Activated T-cell treated with anti-CD3 and anti-CD28 coated beads for 4 hours (primary cell): ENCODE measurements at regions not wholly inside any gene's neighbourhood (a gene's known extent, or its start where the extent isn't known, plus 50 kb on each side); places are given as distances from the start of the nearest gene placed in this dataset.

Experiments
- DNase-seq: peaks from one replicate; pipeline ENCODE4 v3.0.0-alpha.2; 2020

DNA sequence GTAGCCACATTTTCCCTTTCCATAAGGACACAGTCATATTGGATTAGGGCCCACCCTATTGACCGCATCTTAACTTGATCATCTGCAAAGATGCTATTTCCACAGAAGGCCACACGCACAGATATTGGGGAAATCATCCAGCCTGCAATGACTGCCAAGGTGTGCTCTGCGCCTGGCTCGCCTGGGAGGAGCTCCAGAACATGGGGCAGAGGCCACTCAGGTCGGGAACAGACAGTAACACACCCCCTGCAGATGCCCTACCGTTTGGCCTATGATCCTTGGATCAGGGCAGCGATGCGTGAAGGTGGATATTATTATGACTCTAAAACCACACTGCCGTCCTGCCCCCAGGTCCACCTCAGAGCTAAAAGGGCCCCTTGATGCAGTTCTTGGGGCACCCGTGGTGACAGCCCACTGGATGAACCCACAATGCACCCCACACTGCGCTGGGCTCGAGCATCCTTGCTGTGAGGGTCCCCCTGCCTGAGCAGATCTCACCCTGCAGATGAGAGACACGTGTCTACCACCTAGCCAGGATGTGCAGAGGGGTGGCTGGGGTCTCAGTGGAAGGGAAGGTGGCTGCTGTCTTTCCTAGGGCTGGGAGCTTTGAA, 72.9 kb upstream of the ZNF516 start:
- DNase-seq, result no peak

DNA sequence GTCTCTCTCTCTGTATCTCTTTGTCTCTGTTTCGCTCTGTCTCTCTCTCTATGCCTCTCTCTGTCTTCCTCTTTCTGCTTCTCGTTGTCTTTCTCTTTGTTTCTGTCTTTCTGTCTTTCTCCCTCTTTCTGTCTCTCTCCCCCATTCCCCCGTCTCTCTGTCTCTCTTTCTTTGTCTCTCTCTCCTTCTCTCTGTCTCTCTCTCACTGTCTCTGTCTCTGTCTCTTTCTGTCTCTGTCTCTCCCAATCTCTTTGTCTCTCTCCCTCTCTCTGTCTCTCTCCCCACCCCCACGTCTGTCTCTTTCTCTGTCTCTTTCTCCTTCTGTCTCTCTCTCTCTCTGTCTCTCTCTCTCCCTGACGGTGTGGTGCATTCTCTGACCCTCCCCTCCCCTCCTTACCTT, 71.9 kb upstream of the ZNF516 start:
- DNase-seq, result no peak

DNA sequence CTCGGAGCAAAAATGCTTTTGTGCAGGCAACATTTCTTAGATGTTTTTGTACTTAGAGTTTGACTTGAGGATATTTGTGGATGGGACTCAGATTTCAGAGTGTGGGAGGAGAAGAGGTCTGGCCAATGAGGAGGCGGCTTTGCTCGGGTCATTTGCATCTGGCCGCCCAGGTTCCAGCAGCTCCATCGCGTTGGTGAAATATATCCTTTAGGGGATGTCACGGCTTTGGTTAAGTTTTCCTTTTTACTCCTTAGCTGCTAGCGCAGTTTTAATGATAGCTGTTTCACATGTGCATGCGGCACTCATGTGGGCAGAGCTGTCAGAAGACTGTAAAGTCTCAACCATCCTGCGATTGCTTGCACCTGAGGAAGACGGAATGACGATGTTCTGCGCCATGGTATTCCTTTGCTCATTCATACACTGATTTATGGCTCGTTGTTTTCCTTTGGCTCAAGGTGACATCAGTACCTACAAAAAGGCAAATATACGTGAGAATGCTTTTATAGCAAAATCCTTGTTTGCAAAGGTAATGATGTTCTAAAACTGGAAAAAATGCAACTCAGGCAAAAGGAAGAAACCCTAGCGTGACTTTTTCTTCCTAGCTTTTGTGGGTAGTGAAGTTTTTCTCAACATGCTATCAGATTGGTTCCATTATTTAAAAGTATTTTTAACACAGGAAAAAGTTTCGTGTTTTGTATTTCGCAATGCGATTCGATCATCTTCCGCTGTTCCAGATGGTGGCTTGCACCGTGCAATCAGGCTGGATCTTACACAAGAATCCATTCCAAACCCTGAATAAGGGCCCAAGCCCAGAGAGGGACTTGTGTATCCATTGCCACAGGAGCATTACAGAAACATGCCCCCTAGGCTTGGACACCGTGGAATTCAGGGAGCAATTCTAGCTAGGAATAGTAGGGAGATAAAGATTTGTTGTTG, 70.5 kb upstream of the ZNF516 start:
- DNase-seq, result no peak

- DNase-seq, result no peak
Measured at GRCh38 chr18:76564655-76565237, 69.7 kb upstream of the ZNF516 start.

GRCh38 chr18:76564117-76564516, 69.1 kb upstream of the ZNF516 start:
- DNase-seq, result no peak

GRCh38 chr18:76562286-76563122, 67.5 kb upstream of the ZNF516 start:
- DNase-seq, result no peak

DNA sequence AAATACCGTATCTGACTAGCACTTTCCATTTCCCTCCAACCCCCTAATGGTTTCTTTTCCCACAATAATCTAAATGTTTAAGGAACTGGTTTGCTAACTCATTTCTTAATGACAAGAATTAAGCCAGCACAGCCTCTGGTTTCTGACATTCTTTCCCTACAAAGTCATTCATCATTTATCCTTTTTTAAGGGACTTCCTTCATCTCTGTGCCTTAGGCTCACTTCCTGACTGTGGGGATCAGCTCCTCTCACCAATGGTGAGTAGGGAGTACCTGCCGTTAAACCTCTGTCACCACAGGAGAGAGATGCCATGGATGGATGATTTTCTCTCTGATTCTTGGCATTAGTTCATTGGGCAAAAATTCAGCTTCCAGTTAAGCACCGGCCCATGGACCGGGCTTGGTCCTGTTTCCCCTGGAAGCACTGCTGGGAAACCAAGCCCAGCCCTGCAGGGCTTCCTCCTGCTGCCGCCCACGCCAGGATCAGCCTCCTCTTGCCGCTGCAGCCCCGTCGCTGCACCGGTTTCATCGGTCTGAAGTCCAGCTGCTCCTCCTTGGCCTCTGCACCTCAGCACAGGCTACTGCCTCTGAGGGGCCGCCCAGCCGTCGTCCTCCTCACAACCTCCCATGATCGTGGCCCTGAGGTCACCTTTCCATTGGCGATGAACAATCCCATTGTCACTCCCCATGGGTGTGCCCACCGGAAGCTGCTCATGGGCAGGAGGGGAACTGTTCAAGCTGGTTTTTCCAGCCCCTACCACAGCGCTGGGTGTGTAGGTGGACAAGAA, 64.0 kb upstream of the ZNF516 start:
- no peak for DNase-seq

- no peak for DNase-seq
Measured at GRCh38 chr18:76557026-76557575, 62.1 kb upstream of the ZNF516 start.

DNA sequence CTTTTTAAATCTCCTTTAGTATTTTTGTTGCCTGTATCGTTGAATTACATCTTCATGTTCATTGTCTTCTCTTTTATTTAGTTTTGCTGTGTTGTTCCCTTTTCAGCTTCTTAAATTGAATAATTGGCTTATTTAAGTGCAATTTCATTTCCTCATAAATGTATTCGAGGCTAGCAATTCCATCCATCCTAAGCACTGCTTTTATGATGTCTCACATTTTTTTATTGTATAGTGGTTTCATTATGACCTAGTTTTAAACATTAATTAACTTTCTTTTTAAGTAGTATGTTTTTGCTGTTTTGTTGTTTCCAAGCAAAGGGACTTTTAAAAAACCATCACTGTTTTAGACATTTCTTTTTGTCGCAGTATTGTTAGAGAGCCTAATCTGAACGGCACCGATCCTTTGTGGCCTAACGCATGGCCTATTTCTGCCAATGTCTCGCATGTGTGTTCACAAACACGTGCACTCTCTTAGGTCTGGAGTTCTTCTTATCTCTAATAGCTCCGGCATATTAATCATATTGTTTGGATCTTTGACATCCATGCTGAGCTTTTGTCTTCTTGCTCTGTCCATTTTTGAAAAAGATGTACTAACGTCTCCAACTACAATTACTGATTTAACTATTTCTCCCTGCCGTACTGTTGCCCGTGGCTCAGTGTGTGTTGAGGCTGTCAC, 59.6 kb upstream of the ZNF516 start:
- no peak for DNase-seq

DNA sequence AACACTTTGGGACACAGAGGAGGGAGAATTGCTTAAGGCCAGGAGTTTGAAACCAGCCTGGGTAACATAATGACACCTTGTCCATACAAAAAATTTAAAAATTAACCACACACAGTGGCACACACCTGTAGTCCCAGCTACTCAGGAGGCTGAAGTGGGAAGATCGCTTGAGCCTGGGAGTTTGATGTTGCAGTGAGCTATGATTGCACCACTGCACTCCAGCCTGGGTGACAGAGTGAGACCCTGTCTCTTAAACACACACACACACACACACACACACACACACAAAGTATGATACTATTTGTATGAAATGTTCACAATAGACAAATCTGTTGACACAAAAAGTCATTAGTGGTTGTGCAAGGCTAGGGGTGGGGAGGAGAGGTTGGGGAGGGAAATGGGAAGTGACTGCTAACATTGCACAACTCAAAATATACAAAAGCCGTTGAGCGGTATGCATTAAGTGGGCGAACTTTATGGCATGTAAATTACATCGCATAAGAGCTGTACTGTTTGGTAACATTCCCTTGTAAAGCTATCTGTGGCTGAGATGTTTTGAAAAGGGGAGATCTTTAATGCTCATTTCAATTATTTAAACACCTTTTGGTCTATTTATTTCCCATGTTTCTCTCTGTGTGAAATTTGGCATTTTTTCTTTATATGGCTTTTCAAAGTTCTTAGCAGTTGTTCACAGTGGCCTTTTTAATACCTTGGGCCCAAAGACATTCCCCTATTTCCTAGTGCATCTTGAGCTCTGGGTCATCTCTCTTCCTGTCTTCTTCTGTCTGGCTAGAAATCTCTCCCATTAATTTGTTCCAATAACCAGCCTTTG, 58.9 kb upstream of the ZNF516 start:
- DNase-seq, result no peak

DNA sequence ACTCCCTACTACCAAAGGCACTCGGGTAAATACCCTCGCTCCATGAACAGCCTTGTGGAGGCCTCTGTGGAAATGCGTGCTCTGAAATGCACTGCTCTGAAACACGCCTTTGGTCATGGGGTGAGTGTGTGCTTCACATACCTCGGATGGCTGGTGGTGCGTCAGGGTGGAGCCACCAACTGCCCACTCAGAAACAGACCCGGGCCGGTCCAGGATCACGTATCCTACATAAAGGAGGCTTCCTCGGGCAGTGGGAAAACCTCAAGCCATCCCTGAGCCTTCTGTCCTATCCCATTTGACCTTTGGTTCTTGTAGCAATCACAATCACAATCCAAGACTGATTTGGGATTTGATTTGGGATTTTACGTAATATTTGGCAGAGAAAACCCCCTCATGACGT, 53.5 kb upstream of the ZNF516 start:
- DNase-seq, result no peak

DNA sequence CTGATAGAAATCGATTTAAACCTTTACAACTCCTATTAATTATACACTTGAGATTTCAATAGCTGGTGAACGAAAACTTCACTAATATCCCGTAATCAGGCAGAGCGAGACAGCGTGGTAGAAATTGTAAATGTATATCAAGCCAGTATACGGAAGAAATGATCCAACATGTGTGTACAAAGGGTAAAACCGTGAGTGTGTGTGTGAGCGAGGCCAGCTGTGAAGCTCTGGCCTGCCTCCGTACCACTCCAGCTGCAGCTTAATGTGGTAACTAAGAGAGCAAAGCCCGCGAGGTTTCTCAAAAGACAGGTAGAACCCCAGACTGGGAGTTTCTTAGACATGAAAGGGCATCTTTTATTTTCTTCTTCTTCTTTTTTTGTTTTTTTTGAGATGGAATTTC, 52.3 kb upstream of the ZNF516 start:
- DNase-seq, result no peak

DNA sequence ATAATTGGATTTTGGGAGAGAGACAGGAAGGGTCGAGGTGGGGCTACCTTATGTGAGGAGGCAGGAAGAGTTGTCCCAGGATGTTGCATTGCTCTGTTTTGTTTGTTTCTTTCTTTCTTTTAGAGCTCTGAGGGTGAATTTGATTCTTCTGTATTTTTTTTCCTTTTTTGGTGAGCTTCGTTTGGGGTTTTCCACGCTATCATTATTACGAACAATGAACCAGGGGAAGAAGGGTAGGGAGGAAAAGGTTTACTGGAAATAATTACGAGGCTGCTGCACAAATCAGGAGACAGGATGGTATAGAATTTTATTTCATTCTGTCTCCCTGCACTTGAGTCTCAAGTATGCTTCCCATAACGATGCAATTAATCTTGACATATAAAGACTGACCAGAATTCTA, 51.4 kb upstream of the ZNF516 start:
- DNase-seq, result no peak

GRCh38 chr18:76546088-76546435, 51.0 kb upstream of the ZNF516 start:
- no peak for DNase-seq

DNA sequence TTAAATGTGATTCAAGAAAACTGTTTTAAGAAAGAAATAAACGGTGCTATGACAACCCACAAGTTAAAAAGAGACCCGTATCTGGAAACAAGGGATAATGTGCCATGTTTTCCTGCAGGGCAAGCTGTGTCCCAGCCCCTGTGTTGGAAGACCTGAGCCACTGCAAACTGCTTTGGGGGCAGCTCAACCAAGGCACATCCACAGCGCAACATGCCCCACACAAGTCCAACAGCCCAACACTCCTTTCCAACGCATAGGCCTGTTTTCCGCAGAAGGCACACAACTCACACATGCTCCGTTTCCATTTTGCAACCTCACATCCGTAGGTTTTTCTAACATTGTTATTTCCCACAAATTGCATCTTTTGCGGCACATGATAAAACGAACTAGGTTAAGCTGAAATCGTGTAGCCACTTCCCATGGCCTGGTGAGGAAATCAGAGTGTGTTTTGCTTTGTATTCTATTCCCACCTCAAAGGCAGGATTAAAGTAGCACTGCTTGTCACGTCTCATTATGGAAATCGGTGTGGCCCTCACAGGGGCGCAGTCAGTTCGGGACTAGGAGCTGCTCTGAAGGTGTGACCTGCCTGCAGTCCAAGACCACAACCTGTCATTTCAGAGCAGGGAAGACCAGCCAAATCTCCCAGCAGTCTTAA, 50.5 kb upstream of the ZNF516 start:
- DNase-seq, result no peak

DNA sequence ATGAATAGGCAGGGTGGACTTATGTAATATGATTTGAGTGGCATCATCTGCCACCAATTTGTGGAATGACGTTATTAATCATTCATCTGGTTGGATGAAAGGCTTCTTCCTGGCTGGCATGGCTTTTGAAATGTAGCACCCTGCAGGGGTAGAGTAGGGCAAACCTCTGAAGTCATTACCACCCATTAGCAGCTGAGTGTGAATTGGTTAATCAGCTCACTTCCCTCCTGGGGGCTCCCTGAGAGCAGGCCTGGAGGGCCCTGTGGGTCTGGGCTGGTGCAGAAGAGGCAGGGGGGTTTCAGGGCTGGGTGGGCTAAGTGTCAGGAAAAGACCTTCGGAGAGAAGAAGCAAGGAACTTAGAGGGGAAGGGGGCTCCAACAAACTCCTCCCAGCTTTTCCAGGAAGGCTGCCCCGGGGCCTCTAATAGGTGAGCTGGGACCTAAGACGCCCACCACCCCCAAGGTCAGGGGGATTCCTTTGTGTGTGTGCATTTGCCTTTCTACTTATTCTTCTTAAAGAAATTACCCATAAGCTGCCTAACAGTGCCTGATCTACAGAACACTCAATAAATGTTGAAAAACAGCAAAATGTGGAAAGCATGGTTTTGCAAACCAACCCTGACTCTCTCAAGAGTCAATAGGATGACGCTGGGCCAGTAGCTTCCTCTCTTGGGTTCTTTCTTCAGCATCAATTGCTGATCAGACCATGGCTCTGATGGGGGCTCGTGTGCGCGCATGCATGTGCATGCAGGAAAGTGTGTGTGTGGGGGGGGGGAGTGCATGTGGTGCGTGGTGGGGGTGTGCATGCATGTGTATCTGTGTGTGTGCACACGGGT, 49.7 kb upstream of the ZNF516 start:
- DNase-seq, result no peak
